ENCODE measurements at regions not wholly inside any gene's neighbourhood (a gene's known extent, or its start where the extent isn't known, plus 50 kb on each side); places are given as distances from the start of the nearest gene placed in this dataset.

DNA sequence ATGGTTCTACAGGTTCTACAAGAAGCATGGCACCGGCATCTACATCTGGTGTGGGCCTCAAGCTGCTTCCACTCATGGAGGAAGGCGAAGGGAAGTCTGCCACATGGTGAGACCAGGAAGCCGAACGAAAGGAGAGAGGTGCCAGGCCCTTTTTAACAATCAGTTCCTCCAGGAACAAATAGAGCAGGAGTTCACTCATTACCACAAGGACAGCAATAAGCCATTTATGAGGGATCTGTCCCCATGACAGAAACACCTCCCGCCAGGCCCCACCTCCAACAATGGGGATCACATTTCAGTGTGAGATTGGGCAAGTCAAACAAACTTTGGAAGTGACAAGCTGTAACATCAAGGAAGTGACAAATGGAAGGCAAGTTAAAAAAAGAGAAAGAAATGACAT, 95.5 kb upstream of the PTPN3 start:
- no peak for TF ChIP-seq CTCF (conservative IDR thresholded peaks at IDR 0.05; ENCODE audit: low read length)
- no peak for TF ChIP-seq EZH2phosphoT487 (IDR thresholded peaks at IDR 0.05; ENCODE audit: borderline replicate concordance, low read depth, low read length)
